ENCODE measurements at regions not wholly inside any gene's neighbourhood (a gene's known extent, or its start where the extent isn't known, plus 50 kb on each side); places are given as distances from the start of the nearest gene placed in this dataset.

GRCh38 chr1:239237912-239238311, 148.5 kb upstream of the CHRM3 start:
- H3K27ac ChIP-seq (ENCODE audit: low read length), result no peak overlapping the region
- TF ChIP-seq EP300 (conservative IDR thresholded peaks at IDR 0.05; ENCODE audit: poor library complexity, severe bottlenecking) (no peak), POLR2AphosphoS5 (IDR thresholded peaks at IDR 0.05) (no peak), RAD21 (conservative IDR thresholded peaks at IDR 0.05) (no peak), TAF1 (IDR thresholded peaks at IDR 0.05; ENCODE audit: low read depth) (no peak), SMC3 (conservative IDR thresholded peaks at IDR 0.05; ENCODE audit: poor library complexity) (no peak), MXI1 (conservative IDR thresholded peaks at IDR 0.05; ENCODE audit: poor library complexity, severe bottlenecking) (no peak), REST (IDR thresholded peaks at IDR 0.05; ENCODE audit: borderline replicate concordance) (no peak), EZH2 (IDR thresholded peaks at IDR 0.05; ENCODE audit: borderline replicate concordance, insufficient read depth, low read length, poor library complexity, severe bottlenecking) (no peak)
- TF ChIP-seq, protein P1, sequence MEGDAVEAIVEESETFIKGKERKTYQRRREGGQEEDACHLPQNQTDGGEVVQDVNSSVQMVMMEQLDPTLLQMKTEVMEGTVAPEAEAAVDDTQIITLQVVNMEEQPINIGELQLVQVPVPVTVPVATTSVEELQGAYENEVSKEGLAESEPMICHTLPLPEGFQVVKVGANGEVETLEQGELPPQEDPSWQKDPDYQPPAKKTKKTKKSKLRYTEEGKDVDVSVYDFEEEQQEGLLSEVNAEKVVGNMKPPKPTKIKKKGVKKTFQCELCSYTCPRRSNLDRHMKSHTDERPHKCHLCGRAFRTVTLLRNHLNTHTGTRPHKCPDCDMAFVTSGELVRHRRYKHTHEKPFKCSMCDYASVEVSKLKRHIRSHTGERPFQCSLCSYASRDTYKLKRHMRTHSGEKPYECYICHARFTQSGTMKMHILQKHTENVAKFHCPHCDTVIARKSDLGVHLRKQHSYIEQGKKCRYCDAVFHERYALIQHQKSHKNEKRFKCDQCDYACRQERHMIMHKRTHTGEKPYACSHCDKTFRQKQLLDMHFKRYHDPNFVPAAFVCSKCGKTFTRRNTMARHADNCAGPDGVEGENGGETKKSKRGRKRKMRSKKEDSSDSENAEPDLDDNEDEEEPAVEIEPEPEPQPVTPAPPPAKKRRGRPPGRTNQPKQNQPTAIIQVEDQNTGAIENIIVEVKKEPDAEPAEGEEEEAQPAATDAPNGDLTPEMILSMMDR (IDR thresholded peaks at IDR 0.05; ENCODE audit: poor library complexity, severe bottlenecking), result no peak
- H3K9ac ChIP-seq (ENCODE audit: low read length), result no peak overlapping the region

GRCh38 chr1:239233626-239234025, 152.7 kb upstream of the CHRM3 start:
- H3K9me2 ChIP-seq (ENCODE audit: insufficient read depth, low read length), result no peaks in the 10 kb centered on the region
- no peak overlapping the region for H2AFZ ChIP-seq (ENCODE audit: low read depth, low read length)
- TF ChIP-seq, protein P1 (IDR thresholded peaks at IDR 0.05; ENCODE audit: poor library complexity, severe bottlenecking), result no peak
- TF ChIP-seq EP300 (conservative IDR thresholded peaks at IDR 0.05; ENCODE audit: poor library complexity, severe bottlenecking) (no peak), EZH2 (IDR thresholded peaks at IDR 0.05; ENCODE audit: borderline replicate concordance, insufficient read depth, low read length, poor library complexity, severe bottlenecking) (no peak), POLR2AphosphoS5 (IDR thresholded peaks at IDR 0.05) (no peak), RAD21 (conservative IDR thresholded peaks at IDR 0.05) (no peak), REST (IDR thresholded peaks at IDR 0.05; ENCODE audit: borderline replicate concordance) (no peak), MXI1 (conservative IDR thresholded peaks at IDR 0.05; ENCODE audit: poor library complexity, severe bottlenecking) (no peak)
- H3K9ac ChIP-seq (ENCODE audit: low read length), result no peak overlapping the region
- H4K20me1 ChIP-seq (ENCODE audit: insufficient read depth), result no peaks in the 10 kb centered on the region
- no peaks in the 10 kb centered on the region for H3K9me3 ChIP-seq (ENCODE audit: low read length)
- no peak overlapping the region for H3K27ac ChIP-seq (ENCODE audit: low read length)
- no peaks in the 10 kb centered on the region for H3K27me3 ChIP-seq (ENCODE audit: insufficient read depth, low read depth, low read length)
- no peaks in the 10 kb centered on the region for H3F3A ChIP-seq (ENCODE audit: insufficient read depth, low read length, poor library complexity, severe bottlenecking)
- H3K36me3 ChIP-seq (ENCODE audit: insufficient read depth, low read length), result no peaks in the 10 kb centered on the region
- H3K4me3 ChIP-seq (ENCODE audit: low read length), result no peak overlapping the region
- H3K4me2 ChIP-seq (ENCODE audit: low read length), result no peak overlapping the region
- no peaks in the 10 kb centered on the region for H3K79me2 ChIP-seq (replicated peaks; ENCODE audit: insufficient read depth, low read length)

More at GRCh38 chr1:239237912-239238311, 148.5 kb upstream of the CHRM3 start:
- Histone ChIP-seq H3K9me2 (ENCODE audit: insufficient read depth, low read length) (no peaks in the 10 kb centered on the region), H3K27me3 (ENCODE audit: insufficient read depth, low read depth, low read length) (no peaks in the 10 kb centered on the region), H2AFZ (ENCODE audit: low read depth, low read length) (no peak overlapping the region), H4K20me1 (ENCODE audit: insufficient read depth) (no peaks in the 10 kb centered on the region), H3K4me3 (ENCODE audit: low read length) (no peak overlapping the region), H3K9me3 (ENCODE audit: low read length) (no peaks in the 10 kb centered on the region), H3F3A (ENCODE audit: insufficient read depth, low read length, poor library complexity, severe bottlenecking) (no peaks in the 10 kb centered on the region), H3K4me2 (ENCODE audit: low read length) (no peak overlapping the region), H3K36me3 (ENCODE audit: insufficient read depth, low read length) (no peaks in the 10 kb centered on the region), H3K79me2 (replicated peaks; ENCODE audit: insufficient read depth, low read length) (no peaks in the 10 kb centered on the region)

All from neural cell (in vitro differentiated cells).